Activated CD4-positive, alpha-beta T cell treated with anti-CD3 and anti-CD28 coated beads for 1 hour (primary cell): ENCODE measurements at regions not wholly inside any gene's neighbourhood (a gene's known extent, or its start where the extent isn't known, plus 50 kb on each side); places are given as distances from the start of the nearest gene placed in this dataset.

Experiments
- DNase-seq: peaks from one replicate; pipeline ENCODE4 v3.0.0-alpha.2; 2020

DNA sequence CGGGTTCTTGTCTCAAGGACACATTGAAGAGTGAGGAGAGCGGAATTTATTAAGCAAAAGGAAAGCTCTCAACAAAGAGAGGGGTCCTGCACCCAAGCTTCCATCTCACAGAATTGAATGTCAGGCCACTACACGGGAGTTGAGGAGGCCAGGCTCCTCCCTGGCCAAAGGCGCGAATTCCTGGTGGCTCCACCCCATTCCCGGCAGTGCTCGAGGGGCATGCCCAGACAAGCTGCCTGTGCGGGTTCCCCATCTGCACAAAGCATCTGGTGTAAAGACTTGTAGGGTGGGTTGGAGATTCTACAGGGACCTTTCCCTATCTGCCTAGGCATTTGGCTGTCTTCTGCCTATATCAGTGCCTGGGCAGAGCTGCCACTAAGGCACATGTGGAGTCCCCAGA, 648.5 kb upstream of the PKN2 start:
- DNase-seq, result no peak

- no peak for DNase-seq
Measured at GRCh38 chr1:88036345-88037014, 647.6 kb upstream of the PKN2 start.

- no peak for DNase-seq
Measured at GRCh38 chr1:88039240-88039639, 644.8 kb upstream of the PKN2 start.

- DNase-seq, result no peak
Measured at GRCh38 chr1:88043834-88044233, 640.2 kb upstream of the PKN2 start.

- DNase-seq, result no peak
Measured at GRCh38 chr1:88052167-88052566, 631.9 kb upstream of the PKN2 start.

- no peak for DNase-seq
Measured at GRCh38 chr1:88053065-88053464, 631.0 kb upstream of the PKN2 start.

DNA sequence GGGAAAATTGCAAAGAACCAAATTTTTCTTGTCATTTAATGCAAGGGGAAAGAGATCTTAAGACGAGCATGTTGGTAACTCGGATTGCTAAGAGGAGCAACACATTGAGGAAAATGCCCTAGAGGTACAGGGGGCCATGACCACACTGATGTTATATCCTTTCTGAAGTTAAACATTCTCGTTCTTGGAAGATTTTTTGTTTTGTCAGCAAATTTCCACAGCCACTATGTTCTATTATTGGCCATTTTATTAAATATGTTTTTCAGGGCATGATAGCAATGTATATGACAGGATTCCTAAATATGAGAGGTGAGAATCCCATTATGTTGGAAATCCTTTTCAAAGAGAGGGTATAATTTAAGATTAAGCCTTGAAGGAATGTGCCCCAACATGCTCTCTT, 627.2 kb upstream of the PKN2 start:
- DNase-seq, result no peak

- no peak for DNase-seq
Measured at GRCh38 chr1:88058205-88058604, 625.9 kb upstream of the PKN2 start.

GRCh38 chr1:88060112-88060673, 623.9 kb upstream of the PKN2 start:
- DNase-seq, result no peak

GRCh38 chr1:88060750-88061491, 623.2 kb upstream of the PKN2 start:
- no peak for DNase-seq

- DNase-seq, result no peak
Measured at GRCh38 chr1:88061492-88062177, 622.4 kb upstream of the PKN2 start.

DNA sequence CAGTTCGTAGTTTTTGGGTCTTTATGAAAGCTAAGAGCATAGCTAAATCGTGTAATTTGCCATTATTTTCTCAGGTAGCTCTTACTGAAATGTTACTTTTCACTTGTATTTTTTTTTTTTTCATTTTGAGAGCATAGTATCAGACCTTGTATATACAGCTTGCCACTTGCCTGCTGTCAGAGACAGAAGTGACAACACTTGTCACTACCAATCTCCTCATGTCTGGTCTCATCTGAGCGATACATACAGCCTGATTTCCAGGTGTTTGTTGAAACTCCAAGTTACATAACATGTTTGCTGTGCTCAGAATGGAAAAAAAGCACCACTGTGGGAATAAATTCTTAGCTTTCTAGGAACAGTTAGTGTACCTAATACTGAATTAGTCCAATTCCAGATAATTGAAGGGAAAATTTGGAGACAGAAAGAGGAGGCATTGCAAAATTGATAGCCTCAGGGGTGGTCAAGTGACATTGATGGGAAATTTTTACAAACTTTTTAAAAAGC, 621.4 kb upstream of the PKN2 start:
- DNase-seq, result no peak

DNA sequence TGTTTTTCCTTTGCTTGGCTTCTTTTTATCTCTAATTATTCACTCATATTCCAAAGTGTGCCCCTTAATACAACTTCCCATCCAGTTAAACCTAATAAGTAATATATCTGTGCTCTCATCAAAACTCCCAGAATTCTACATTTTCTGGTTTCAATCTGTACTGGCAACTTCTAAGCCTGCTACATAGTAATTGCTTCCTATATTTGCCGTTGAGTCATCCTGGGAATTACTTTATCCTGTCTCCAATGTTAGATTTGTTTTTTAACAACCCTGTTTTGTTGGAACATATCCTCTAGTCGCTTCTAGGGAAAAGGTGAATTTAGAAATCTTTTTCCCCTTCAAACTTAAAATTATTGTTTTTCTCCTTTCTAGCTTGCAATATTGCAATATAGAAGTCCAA, 620.5 kb upstream of the PKN2 start:
- DNase-seq, result no peak

GRCh38 chr1:88068407-88068960, 615.6 kb upstream of the PKN2 start:
- no peak for DNase-seq

DNA sequence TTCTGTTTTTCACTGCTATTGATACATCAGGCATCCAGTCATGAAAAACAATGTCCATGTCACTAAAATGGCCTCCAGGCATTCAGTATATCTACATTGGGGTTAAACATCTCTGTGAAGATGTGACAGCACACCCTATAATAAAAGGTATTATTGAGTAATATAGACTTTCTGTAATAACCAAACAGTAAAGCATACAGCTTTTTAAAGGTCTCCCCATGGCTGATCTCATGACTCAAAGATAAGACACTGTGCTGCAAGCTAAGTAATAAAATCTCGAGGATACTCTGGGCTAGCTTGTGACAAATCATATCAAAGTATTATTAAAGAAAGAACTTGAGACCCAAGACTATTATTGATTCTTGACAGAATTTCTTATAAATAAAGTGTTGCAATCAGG, 613.1 kb upstream of the PKN2 start:
- DNase-seq, result no peak

DNA sequence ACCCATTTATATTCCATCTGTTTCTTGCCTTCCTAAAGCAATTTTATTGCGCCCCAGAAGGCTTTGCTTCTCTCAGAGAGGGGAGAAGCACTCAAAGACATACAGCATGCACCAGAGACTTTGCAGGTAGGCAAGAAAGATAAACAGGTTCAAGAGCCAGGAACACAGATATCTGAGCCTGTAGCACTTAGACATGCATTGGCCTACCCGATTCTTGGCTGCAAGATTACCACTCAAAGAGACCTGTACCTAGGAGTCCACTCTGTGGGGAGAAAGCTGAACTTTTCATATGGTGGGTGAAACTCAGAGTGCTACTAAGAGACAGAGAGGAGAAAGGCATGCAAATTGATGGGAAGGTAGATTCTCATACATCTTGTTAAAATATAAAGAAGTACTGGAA, 609.4 kb upstream of the PKN2 start:
- DNase-seq, result no peak

DNA sequence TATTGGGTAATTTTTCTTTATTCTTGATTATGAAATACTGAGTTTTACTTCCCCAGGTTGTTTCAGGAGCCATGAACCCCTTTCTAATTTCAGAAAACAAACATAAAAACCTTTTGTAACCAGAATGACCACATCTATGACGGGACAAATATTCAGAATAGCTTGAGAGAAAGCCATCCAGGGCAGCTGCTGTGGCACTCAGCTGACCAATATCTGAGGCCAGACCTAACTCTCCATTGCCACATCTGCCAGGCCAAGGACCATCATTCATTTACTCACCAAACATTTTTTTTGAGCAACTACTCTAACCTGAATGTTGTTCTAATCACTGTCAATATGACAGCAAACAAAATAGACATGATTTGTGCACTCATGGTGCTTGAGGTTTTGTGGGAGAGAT, 608.3 kb upstream of the PKN2 start:
- no peak for DNase-seq

DNA sequence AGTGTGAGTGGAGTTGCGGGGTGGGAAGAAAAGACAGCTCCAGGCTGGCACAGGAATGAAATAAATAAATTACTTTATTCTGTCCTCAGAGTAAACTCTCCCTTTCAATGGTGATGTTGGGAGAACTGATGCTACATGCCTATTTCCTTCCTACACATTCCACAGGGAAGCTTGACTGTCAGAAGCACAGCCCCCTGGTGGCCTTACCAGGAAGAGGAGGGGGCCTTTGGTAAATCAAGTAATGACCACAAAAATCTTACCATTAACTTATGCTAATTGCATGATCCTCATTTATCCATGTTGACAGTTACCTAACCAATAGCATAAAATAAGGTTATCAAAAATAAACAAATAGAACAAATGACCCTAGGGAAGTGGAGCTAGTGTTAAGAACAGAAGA, 605.0 kb upstream of the PKN2 start:
- DNase-seq, result no peak

- no peak for DNase-seq
Measured at GRCh38 chr1:88080875-88081274, 603.2 kb upstream of the PKN2 start.

GRCh38 chr1:88088481-88088880, 595.6 kb upstream of the PKN2 start:
- DNase-seq, result no peak

DNA sequence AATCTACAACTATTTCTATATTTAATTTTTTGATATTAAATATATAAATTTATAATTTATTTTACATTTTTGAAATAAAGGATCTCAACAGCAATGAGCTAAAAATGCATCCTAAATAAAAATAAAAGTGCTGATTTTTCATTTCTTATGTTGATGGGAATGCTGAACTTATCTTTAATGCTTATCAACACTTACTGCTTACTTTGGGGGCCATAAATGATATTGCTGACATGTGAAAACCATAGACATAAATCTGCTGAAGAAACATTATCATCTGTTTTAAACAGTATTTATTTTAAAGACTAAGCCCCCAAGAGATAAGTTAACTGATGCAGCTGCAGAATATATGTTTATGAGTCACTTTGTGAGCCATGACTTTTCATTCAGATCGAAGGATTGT, 594.1 kb upstream of the PKN2 start:
- DNase-seq, result no peak

- no peak for DNase-seq
Measured at GRCh38 chr1:88098881-88099280, 585.2 kb upstream of the PKN2 start.

GRCh38 chr1:88101041-88101440, 583.0 kb upstream of the PKN2 start:
- DNase-seq, result no peak
